Kidney epithelial cell (primary cell): ENCODE measurements at regions not wholly inside any gene's neighbourhood (a gene's known extent, or its start where the extent isn't known, plus 50 kb on each side); places are given as distances from the start of the nearest gene placed in this dataset.

Source experiments
- DNase-seq: peaks from one replicate; pipeline ENCODE4 v3.0.0-alpha.2; 2010; ENCODE audit warnings: low read depth
- H3K27me3 ChIP-seq: 2 replicates; pipeline ENCODE4 v1.6.0; 2011; ENCODE audit warnings: low read length; ENCODE audit not compliant: control insufficient read depth, insufficient read depth
- H3K36me3 ChIP-seq: 2 replicates; pipeline ENCODE4 v1.5.1; 2011; ENCODE audit warnings: low read length; ENCODE audit not compliant: control insufficient read depth, insufficient read depth
- H3K4me3 ChIP-seq: 2 replicates; pipeline ENCODE4 v1.5.1; 2011; ENCODE audit warnings: low read depth, mild to moderate bottlenecking, control low read depth, low read length
- CTCF ChIP-seq: IDR thresholded peaks from 2 replicates; pipeline ENCODE4 v1.5.1; 2011; ENCODE audit warnings: mild to moderate bottlenecking, moderate library complexity, low read length, control low read depth, inconsistent platforms; ENCODE audit not compliant: insufficient read depth, poor library complexity, severe bottlenecking

GRCh38 chr4:79150820-79151416 is 174.9 kb downstream of the NAA11 start:
- H3K36me3 ChIP-seq, result no peaks in the 10 kb centered on the region
- no peaks in the 10 kb centered on the region for H3K27me3 ChIP-seq
- TF ChIP-seq CTCF, result no peak
- H3K4me3 ChIP-seq, result no peak overlapping the region
- no peak for DNase-seq

GRCh38 chr4:79148369-79148768 is 177.5 kb downstream of the NAA11 start:
- no peak for TF ChIP-seq CTCF
- no peaks in the 10 kb centered on the region for H3K27me3 ChIP-seq
- H3K4me3 ChIP-seq, result no peak overlapping the region
- H3K36me3 ChIP-seq, result no peaks in the 10 kb centered on the region
- DNase-seq, result no peak

GRCh38 chr4:79147251-79147650 is 178.6 kb downstream of the NAA11 start:
- no peak for TF ChIP-seq CTCF
- Histone ChIP-seq H3K4me3 (no peak overlapping the region), H3K36me3 (no peaks in the 10 kb centered on the region), H3K27me3 (no peaks in the 10 kb centered on the region)
- no peak for DNase-seq

- no peaks in the 10 kb centered on the region for H3K27me3 ChIP-seq
- H3K36me3 ChIP-seq, result no peaks in the 10 kb centered on the region
- H3K4me3 ChIP-seq, result no peak overlapping the region
- DNase-seq, result peak; percentile 7
- TF ChIP-seq CTCF, result no peak
Measured at GRCh38 chr4:79141530-79141929, 184.3 kb downstream of the NAA11 start.

GRCh38 chr4:79134767-79135166 is 191.1 kb downstream of the NAA11 start:
- no peaks in the 10 kb centered on the region for H3K27me3 ChIP-seq
- TF ChIP-seq CTCF, result no peak
- no peaks in the 10 kb centered on the region for H3K36me3 ChIP-seq
- no peak for DNase-seq
- H3K4me3 ChIP-seq, result no peak overlapping the region

GRCh38 chr4:79132826-79133225 is 193.0 kb downstream of the NAA11 start:
- Histone ChIP-seq H3K36me3 (no peaks in the 10 kb centered on the region), H3K4me3 (no peak overlapping the region), H3K27me3 (no peaks in the 10 kb centered on the region)
- DNase-seq, result no peak
- TF ChIP-seq CTCF, result no peak
